ENCODE measurements at regions not wholly inside any gene's neighbourhood (a gene's known extent, or its start where the extent isn't known, plus 50 kb on each side); places are given as distances from the start of the nearest gene placed in this dataset.

DNA sequence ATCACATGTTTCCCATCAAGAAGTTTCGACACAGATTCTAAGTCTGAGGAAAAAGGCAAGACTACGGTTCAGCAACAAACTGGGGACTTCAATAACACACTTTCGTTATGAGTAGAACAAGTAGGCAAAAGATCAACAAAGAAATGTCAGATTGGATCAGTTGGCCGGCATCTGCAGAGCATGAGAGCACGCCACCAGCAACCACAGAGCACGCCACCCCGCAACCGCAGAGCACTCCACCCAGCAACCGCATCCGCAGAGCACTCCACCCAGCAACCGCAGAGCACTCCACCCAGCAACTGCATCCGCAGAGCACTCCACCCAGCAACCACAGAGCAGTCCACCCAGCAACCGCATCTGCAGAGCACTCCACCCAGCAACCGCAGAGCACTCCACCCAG, 89.7 kb upstream of the FAM20C start:
- TF ChIP-seq, protein P1, sequence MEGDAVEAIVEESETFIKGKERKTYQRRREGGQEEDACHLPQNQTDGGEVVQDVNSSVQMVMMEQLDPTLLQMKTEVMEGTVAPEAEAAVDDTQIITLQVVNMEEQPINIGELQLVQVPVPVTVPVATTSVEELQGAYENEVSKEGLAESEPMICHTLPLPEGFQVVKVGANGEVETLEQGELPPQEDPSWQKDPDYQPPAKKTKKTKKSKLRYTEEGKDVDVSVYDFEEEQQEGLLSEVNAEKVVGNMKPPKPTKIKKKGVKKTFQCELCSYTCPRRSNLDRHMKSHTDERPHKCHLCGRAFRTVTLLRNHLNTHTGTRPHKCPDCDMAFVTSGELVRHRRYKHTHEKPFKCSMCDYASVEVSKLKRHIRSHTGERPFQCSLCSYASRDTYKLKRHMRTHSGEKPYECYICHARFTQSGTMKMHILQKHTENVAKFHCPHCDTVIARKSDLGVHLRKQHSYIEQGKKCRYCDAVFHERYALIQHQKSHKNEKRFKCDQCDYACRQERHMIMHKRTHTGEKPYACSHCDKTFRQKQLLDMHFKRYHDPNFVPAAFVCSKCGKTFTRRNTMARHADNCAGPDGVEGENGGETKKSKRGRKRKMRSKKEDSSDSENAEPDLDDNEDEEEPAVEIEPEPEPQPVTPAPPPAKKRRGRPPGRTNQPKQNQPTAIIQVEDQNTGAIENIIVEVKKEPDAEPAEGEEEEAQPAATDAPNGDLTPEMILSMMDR (IDR thresholded peaks at IDR 0.05; ENCODE audit: low read depth, low read length) = no peak
- no peak for TF ChIP-seq POLR2A (IDR thresholded peaks at IDR 0.05; ENCODE audit: extremely low read depth, insufficient read length)

Measured in NB4 (cell line).